H1 (cell line): ENCODE measurements at regions not wholly inside any gene's neighbourhood (a gene's known extent, or its start where the extent isn't known, plus 50 kb on each side); places are given as distances from the start of the nearest gene placed in this dataset.

Source experiments
- CTCF ChIA-PET: fragments of 300-600 bp; sonication (Branson Sonifier 250); formaldehyde crosslinking; loops from one replicate; lab custom pipeline; 2021; ENCODE audit not compliant: partially characterized antibody; lab: Charles Lee
- POLR2A ChIA-PET: fragments of 300-600 bp; sonication (Branson Sonifier 250); formaldehyde crosslinking; loops from one replicate; lab custom pipeline; 2021; ENCODE audit warnings: inconsistent platforms; ENCODE audit not compliant: partially characterized antibody; lab: Charles Lee
- DNase-seq, 2 experiments: peaks; one replicate each; pipeline versions ENCODE4 v3.0.0 to v3.0.0-alpha.2; 2010 to 2022; ENCODE audit warnings: low spot score in 2 of 2, low read depth in 1 of 2, mixed read lengths in 1 of 2
- FAIRE-seq: peaks from 2 replicates; lab custom pipeline; 2011; peaks lifted over from hg19 to GRCh38; lab: Jason Lieb, UNC
- H2AFZ ChIP-seq: 2 replicates; pipeline ENCODE4 v1.8.1; 2012; ENCODE audit warnings: low read length, inconsistent platforms
- H2AK5ac ChIP-seq: 2 replicates; pipeline ENCODE4 v1.6.1; 2013; ENCODE audit warnings: low read depth, low read length
- H2BK120ac ChIP-seq: replicated peaks from 2 replicates; pipeline ENCODE3; 2013; ENCODE audit warnings: low read depth, low read length, inconsistent platforms
- H2BK12ac ChIP-seq: 2 replicates; pipeline ENCODE4 v1.6.1; 2013; ENCODE audit warnings: low read depth, low read length
- H2BK15ac ChIP-seq: 2 replicates; pipeline ENCODE4 v1.6.1; 2013; ENCODE audit warnings: low read length
- H2BK20ac ChIP-seq: 2 replicates; pipeline ENCODE4 v1.6.1; 2013; ENCODE audit warnings: low read length
- H2BK5ac ChIP-seq: 2 replicates; pipeline ENCODE4 v1.6.1; 2013; ENCODE audit warnings: low read depth, low read length
- H3K14ac ChIP-seq: 2 replicates; pipeline ENCODE4 v1.6.1; 2013; ENCODE audit warnings: inconsistent platforms; ENCODE audit not compliant: insufficient read length
- H3K18ac ChIP-seq: 2 replicates; pipeline ENCODE4 v1.6.1; 2013; ENCODE audit warnings: low read length; ENCODE audit errors: extremely low read depth
- H3K23ac ChIP-seq: 2 replicates; pipeline ENCODE4 v1.6.1; 2013; ENCODE audit warnings: inconsistent platforms; ENCODE audit not compliant: insufficient read length
- H3K23me2 ChIP-seq: 2 replicates; pipeline ENCODE4 v1.6.1; 2013; ENCODE audit warnings: low read depth, low read length
- H3K27ac ChIP-seq: 2 replicates; pipeline ENCODE4 v1.6.1; 2011; ENCODE audit warnings: low read depth, low read length, inconsistent platforms
- H3K27me3 ChIP-seq, 4 experiments: replicated peaks in 1 of 4; 1 replicate in 1 of 4; 2 replicates in 3 of 4; pipeline versions ENCODE4 v1.6.1 to v1.8.1; 2011 to 2013; ENCODE audit warnings: low read length in 3 of 4, mild to moderate bottlenecking in 3 of 4, inconsistent platforms in 2 of 4, mixed read lengths in 2 of 4, moderate library complexity in 1 of 4; ENCODE audit not compliant: control insufficient read depth in 3 of 4, insufficient read depth in 3 of 4; ENCODE audit errors: extremely low read depth in 1 of 4
- H3K36me3 ChIP-seq, 4 experiments: 2 replicates each; pipeline versions ENCODE4 v1.6.1 to v1.8.1; 2011 to 2013; ENCODE audit warnings: mild to moderate bottlenecking in 4 of 4, low read length in 3 of 4, moderate library complexity in 2 of 4, control low read depth in 1 of 4, inconsistent platforms in 1 of 4; ENCODE audit not compliant: insufficient read depth in 4 of 4, control insufficient read depth in 2 of 4
- H3K4ac ChIP-seq: replicated peaks from 2 replicates; pipeline ENCODE3; 2013; ENCODE audit warnings: low read length, low read depth, mixed read lengths, inconsistent platforms; ENCODE audit not compliant: insufficient read length
- H3K4me1 ChIP-seq, 4 experiments: replicated peaks in 1 of 4; 1 replicate in 1 of 4; 2 replicates in 3 of 4; pipeline versions ENCODE4 v1.6.1 to v1.8.1; 2011 to 2013; ENCODE audit warnings: low read length in 3 of 4, inconsistent platforms in 2 of 4, mixed read lengths in 1 of 4; ENCODE audit not compliant: insufficient read depth in 4 of 4, control insufficient read depth in 3 of 4
- H3K4me2 ChIP-seq, 2 experiments: 2 replicates each; pipeline versions ENCODE4 v1.6.1 to v1.8.1; 2011 to 2013; ENCODE audit warnings: low read depth in 2 of 2, low read length in 2 of 2, control low read depth in 1 of 2, inconsistent platforms in 1 of 2, mild to moderate bottlenecking in 1 of 2; ENCODE audit not compliant: insufficient read depth in 1 of 2
- H3K4me3 ChIP-seq, 4 experiments: fragments of 200-600, 300-600 bp in 1 of 4; sonication (generic), shearing (Covaris generic), sonication (Bioruptor Twin) in 1 of 4; 2 replicates each; pipeline versions ENCODE4 v1.5.1 to v1.8.1; 2011 to 2016; ENCODE audit warnings: low read length in 4 of 4, low read depth in 3 of 4, control low read depth in 2 of 4, inconsistent platforms in 2 of 4, mild to moderate bottlenecking in 2 of 4, mixed read lengths in 1 of 4, moderate library complexity in 1 of 4; ENCODE audit not compliant: insufficient read depth in 2 of 4; ENCODE audit errors: extremely low read depth in 1 of 4
- H3K56ac ChIP-seq: replicated peaks from 2 replicates; pipeline ENCODE3; 2013; ENCODE audit warnings: low read depth, mild to moderate bottlenecking, mixed read lengths, low read length, inconsistent platforms; ENCODE audit not compliant: insufficient read length
- H3K79me1 ChIP-seq: 2 replicates; pipeline ENCODE4 v1.6.1; 2013; ENCODE audit warnings: low read depth, low read length, control low read depth
- H3K79me2 ChIP-seq, 2 experiments: 2 replicates each; pipeline versions ENCODE4 v1.6.1 to v1.8.1; 2012 to 2013; ENCODE audit warnings: low read length in 2 of 2, mild to moderate bottlenecking in 2 of 2, inconsistent platforms in 1 of 2; ENCODE audit not compliant: insufficient read depth in 2 of 2, control insufficient read depth in 1 of 2
- H3K9ac ChIP-seq, 4 experiments: replicated peaks in 1 of 4; 1 replicate in 1 of 4; 2 replicates in 3 of 4; pipeline versions ENCODE4 v1.6.1 to v1.8.1; 2011 to 2013; ENCODE audit warnings: low read depth in 3 of 4, low read length in 3 of 4, control low read depth in 2 of 4, mild to moderate bottlenecking in 2 of 4, moderate library complexity in 2 of 4, inconsistent platforms in 1 of 4; ENCODE audit errors: extremely low read depth in 1 of 4
- H3K9me3 ChIP-seq, 2 experiments: 2 replicates each; pipeline versions ENCODE4 v1.6.1 to v1.8.1; 2012 to 2013; ENCODE audit warnings: mild to moderate bottlenecking in 2 of 2, moderate library complexity in 2 of 2, control low read depth in 1 of 2, inconsistent platforms in 1 of 2, low read depth in 1 of 2, low read length in 1 of 2, mixed read lengths in 1 of 2; ENCODE audit not compliant: insufficient read depth in 2 of 2
- H4K20me1 ChIP-seq, 2 experiments: replicated peaks in 1 of 2; 2 replicates each; pipeline versions ENCODE3 to v1.8.1; 2011 to 2013; ENCODE audit warnings: inconsistent platforms in 2 of 2, low read length in 2 of 2, mild to moderate bottlenecking in 1 of 2; ENCODE audit not compliant: insufficient read depth in 2 of 2, control insufficient read depth in 1 of 2
- H4K5ac ChIP-seq: 2 replicates; pipeline ENCODE4 v1.6.1; 2013; ENCODE audit warnings: low read length, low read depth, mixed read lengths, inconsistent platforms; ENCODE audit not compliant: insufficient read length
- H4K8ac ChIP-seq: 2 replicates; pipeline ENCODE4 v1.8.0; 2013; ENCODE audit warnings: mild to moderate bottlenecking, moderate library complexity, low read length, inconsistent platforms; ENCODE audit not compliant: insufficient read depth; ENCODE audit errors: extremely low read depth
- H4K91ac ChIP-seq: replicated peaks from 2 replicates; pipeline ENCODE3; 2013; ENCODE audit warnings: low read length, mixed read lengths, inconsistent platforms; ENCODE audit not compliant: insufficient read length
- BCL11A ChIP-seq, 2 experiments: IDR thresholded peaks; one replicate each; pipeline ENCODE4 v1.6.1; 2011; ENCODE audit warnings: low read depth in 2 of 2, low read length in 2 of 2, mild to moderate bottlenecking in 2 of 2
- EP300 ChIP-seq, 2 experiments: IDR thresholded peaks; 1 replicate in 1 of 2; 2 replicates in 1 of 2; pipeline ENCODE4 v1.6.1; 2011 to 2012; ENCODE audit warnings: low read depth in 2 of 2, low read length in 2 of 2, mild to moderate bottlenecking in 2 of 2, borderline replicate concordance in 1 of 2, inconsistent platforms in 1 of 2, moderate library complexity in 1 of 2
- GABPA ChIP-seq: IDR thresholded peaks from 2 replicates; pipeline ENCODE4 v1.6.1; 2011; ENCODE audit warnings: mild to moderate bottlenecking, low read length, moderate library complexity, borderline replicate concordance; ENCODE audit not compliant: insufficient read depth
- HDAC2 ChIP-seq, 2 experiments: fragments of 300-600 bp in 1 of 2; sonication (generic) in 1 of 2; IDR thresholded peaks; 2 replicates each; pipeline ENCODE4 v1.6.1; 2011 to 2012; ENCODE audit warnings: low read depth in 2 of 2, low read length in 2 of 2, mild to moderate bottlenecking in 2 of 2, moderate library complexity in 2 of 2, borderline replicate concordance in 1 of 2, inconsistent platforms in 1 of 2
- KDM1A ChIP-seq: fragments of 200-600, 300-600 bp; sonication (generic); IDR thresholded peaks from 2 replicates; pipeline ENCODE4 v1.7.1; 2016; ENCODE audit warnings: mild to moderate bottlenecking, low read length, borderline replicate concordance
- POU5F1 ChIP-seq: IDR thresholded peaks from 2 replicates; pipeline ENCODE4 v1.6.1; 2011; ENCODE audit warnings: low read depth, mild to moderate bottlenecking, low read length, moderate library complexity
- SAP30 ChIP-seq: fragments of 300-600 bp; sonication (generic); IDR thresholded peaks from 2 replicates; pipeline ENCODE4 v1.7.1; 2012; ENCODE audit warnings: low read length, moderate library complexity, mild to moderate bottlenecking, inconsistent platforms; ENCODE audit not compliant: insufficient read depth, insufficient replicate concordance
- TEAD4 ChIP-seq: IDR thresholded peaks from 2 replicates; pipeline ENCODE4 v1.6.1; 2012; ENCODE audit warnings: low read depth, low read length, inconsistent platforms, mixed read lengths
- WGBS, 2 experiments: shearing (Covaris generic) in 1 of 2; methylation state at CpG; one replicate each; pipeline versions ENCODE4 v1.1.6 to v1.1.7; 2013 to 2015; ENCODE audit warnings: low lambda C conversion rate in 2 of 2, mixed read lengths in 2 of 2, inconsistent platforms in 1 of 2, low coverage in 1 of 2, missing lambda C conversion rate in 1 of 2; ENCODE audit not compliant: insufficient replicate concordance in 2 of 2, insufficient coverage in 1 of 2, insufficient read length in 1 of 2; ENCODE audit errors: extremely low coverage in 1 of 2, missing lambda C conversion rate in 1 of 2; 5-methylcytosine and 5-hydroxymethylcytosine counted together
- TF ChIP-seq, protein P1 (sequence below): IDR thresholded peaks from 2 replicates; pipeline ENCODE4 v1.6.1; 2011; ENCODE audit warnings: low read length, improper control_type of control experiment

DNA sequence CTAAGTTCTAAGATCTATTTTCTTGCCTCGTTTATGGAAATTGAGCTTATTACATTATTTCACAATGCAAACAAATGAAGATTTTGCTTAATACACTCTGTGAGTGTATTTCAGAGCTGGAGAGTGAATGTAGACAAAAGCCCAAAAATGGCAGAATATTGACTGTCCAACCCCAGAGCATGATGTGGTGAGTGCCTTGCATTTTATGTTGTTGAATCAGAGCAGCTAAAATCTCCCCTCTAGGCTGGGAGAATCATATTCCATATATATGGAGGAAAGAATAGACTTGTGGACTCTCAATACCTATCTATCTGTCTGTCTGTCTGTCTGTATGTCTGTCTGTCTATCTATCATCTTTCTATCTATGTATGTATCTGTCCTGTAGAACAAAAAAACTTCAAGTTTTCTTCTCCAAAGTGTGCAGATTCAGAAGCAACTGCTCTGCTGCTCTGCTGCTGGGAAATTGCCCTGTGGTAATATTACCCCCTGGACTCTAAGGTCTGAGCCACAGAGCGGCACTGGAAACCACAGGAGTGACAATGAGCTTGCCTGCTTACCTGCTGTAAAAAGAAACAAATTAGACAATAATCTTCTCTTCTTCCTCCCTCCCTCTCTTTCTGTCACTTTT is 209.4 kb upstream of the PRICKLE1 start:
- Histone ChIP-seq H3K4me2 (no peak overlapping the region), H3K4ac (no peak overlapping the region), H3K36me3 (no peaks in the 10 kb centered on the region), H3K79me2 (no peaks in the 10 kb centered on the region), H3K23me2 (no peaks in the 10 kb centered on the region), H3K9ac (no peak overlapping the region), H3K27ac (no peak overlapping the region), H2BK15ac (no peak overlapping the region), H2AK5ac (no peak overlapping the region), H4K91ac (no peak overlapping the region), H3K14ac (no peak overlapping the region), H2BK12ac (no peak overlapping the region), H3K4me1 (peaks cover 0 to 8% (median 2%) of the 10 kb centered on the region in 4 experiments; a peak in 3 of 7 replicates), H3K79me1 (no peaks in the 10 kb centered on the region), H4K5ac (no peak overlapping the region), H4K20me1 (no peaks in the 10 kb centered on the region), H4K8ac (no peak overlapping the region), H2BK5ac (no peak overlapping the region), H3K27me3 (no peaks in the 10 kb centered on the region), H2BK120ac (no peak overlapping the region), H3K23ac (no peak overlapping the region), H3K56ac (no peak overlapping the region), H3K9me3 (no peaks in the 10 kb centered on the region), H2AFZ (no peak overlapping the region), H3K4me3 (no peak overlapping the region), H3K18ac (no peak overlapping the region), H2BK20ac (no peak overlapping the region)
- ChIA-PET POLR2A (no interaction called here), CTCF (no interaction called here)
- FAIRE-seq, result no peak
- WGBS, 2 experiments, result 88% methylated on average over 2 of the region's 2 CpGs; no CpG with 5 or more reads in 1 of the 2 experiments
- DNase-seq, result no peak
- TF ChIP-seq TEAD4, result no peak
- TF ChIP-seq POU5F1, result no peak
- TF ChIP-seq KDM1A, result no peak
- no peak for TF ChIP-seq SAP30
- no peak for TF ChIP-seq EP300 (IDR thresholded peaks at IDR 0.05; ENCODE audit: borderline replicate concordance in 1 of 2, low read depth in 2 of 2, low read length in 2 of 2)
- TF ChIP-seq HDAC2 (IDR thresholded peaks at IDR 0.05; ENCODE audit: borderline replicate concordance in 1 of 2, low read depth in 2 of 2, low read length in 2 of 2), result no peak
- TF ChIP-seq, protein P1, sequence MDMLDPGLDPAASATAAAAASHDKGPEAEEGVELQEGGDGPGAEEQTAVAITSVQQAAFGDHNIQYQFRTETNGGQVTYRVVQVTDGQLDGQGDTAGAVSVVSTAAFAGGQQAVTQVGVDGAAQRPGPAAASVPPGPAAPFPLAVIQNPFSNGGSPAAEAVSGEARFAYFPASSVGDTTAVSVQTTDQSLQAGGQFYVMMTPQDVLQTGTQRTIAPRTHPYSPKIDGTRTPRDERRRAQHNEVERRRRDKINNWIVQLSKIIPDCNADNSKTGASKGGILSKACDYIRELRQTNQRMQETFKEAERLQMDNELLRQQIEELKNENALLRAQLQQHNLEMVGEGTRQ, result no peak
- no peak for TF ChIP-seq BCL11A (IDR thresholded peaks at IDR 0.05; ENCODE audit: low read depth in 2 of 2, low read length in 2 of 2)
- TF ChIP-seq GABPA, result no peak
